ENCODE measurements at regions not wholly inside any gene's neighbourhood (a gene's known extent, or its start where the extent isn't known, plus 50 kb on each side); places are given as distances from the start of the nearest gene placed in this dataset.

- Histone ChIP-seq H3K27me3 (no peaks in the 10 kb centered on the region), H3K4me3 (no peak overlapping the region), H3K27ac (no peak overlapping the region), H3K9me3 (no peaks in the 10 kb centered on the region), H3K4me1 (no peaks in the 10 kb centered on the region), H3K36me3 (ENCODE audit: low read depth, missing control alignments) (no peaks in the 10 kb centered on the region)
- 70 to 94% methylated on average over 3 of the region's 3 CpGs for WGBS, 2 donors
- DNase-seq, result no peak
- intact Hi-C loops (cut with DNase I; ENCODE audit: low total_unique reads), result no loop called here
- TF ChIP-seq, protein P1, sequence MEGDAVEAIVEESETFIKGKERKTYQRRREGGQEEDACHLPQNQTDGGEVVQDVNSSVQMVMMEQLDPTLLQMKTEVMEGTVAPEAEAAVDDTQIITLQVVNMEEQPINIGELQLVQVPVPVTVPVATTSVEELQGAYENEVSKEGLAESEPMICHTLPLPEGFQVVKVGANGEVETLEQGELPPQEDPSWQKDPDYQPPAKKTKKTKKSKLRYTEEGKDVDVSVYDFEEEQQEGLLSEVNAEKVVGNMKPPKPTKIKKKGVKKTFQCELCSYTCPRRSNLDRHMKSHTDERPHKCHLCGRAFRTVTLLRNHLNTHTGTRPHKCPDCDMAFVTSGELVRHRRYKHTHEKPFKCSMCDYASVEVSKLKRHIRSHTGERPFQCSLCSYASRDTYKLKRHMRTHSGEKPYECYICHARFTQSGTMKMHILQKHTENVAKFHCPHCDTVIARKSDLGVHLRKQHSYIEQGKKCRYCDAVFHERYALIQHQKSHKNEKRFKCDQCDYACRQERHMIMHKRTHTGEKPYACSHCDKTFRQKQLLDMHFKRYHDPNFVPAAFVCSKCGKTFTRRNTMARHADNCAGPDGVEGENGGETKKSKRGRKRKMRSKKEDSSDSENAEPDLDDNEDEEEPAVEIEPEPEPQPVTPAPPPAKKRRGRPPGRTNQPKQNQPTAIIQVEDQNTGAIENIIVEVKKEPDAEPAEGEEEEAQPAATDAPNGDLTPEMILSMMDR (IDR thresholded peaks at IDR 0.05), result no peak
- no peak for TF ChIP-seq POLR2A (IDR thresholded peaks at IDR 0.05)
Observed at GRCh38 chr2:209321076-209321475, 102.8 kb upstream of the MAP2 start.

- H3K9me3 ChIP-seq, result no peaks in the 10 kb centered on the region
- no peaks in the 10 kb centered on the region for H3K36me3 ChIP-seq (ENCODE audit: low read depth, missing control alignments)
- intact Hi-C loops (cut with DNase I; ENCODE audit: low total_unique reads), result no loop called here
- H3K27ac ChIP-seq, result no peak overlapping the region
- 92 to 98% methylated on average over 3 of the region's 3 CpGs for WGBS, 2 donors
- TF ChIP-seq, protein P1 (IDR thresholded peaks at IDR 0.05), result no peak
- no peak for TF ChIP-seq POLR2A (IDR thresholded peaks at IDR 0.05)
- no peak overlapping the region for H3K4me3 ChIP-seq
- no peak for DNase-seq
- no peaks in the 10 kb centered on the region for H3K4me1 ChIP-seq
- H3K27me3 ChIP-seq, result no peaks in the 10 kb centered on the region
Observed at GRCh38 chr2:209321581-209321980, 102.3 kb upstream of the MAP2 start.

- Histone ChIP-seq H3K9me3 (no peaks in the 10 kb centered on the region), H3K4me3 (no peak overlapping the region), H3K36me3 (ENCODE audit: low read depth, missing control alignments) (no peaks in the 10 kb centered on the region), H3K4me1 (no peaks in the 10 kb centered on the region), H3K27ac (no peak overlapping the region), H3K27me3 (no peaks in the 10 kb centered on the region)
- TF ChIP-seq, protein P1 (IDR thresholded peaks at IDR 0.05), result no peak
- TF ChIP-seq POLR2A (IDR thresholded peaks at IDR 0.05), result no peak
- 62 to 69% methylated on average over 1 of the region's 1 CpG for WGBS, 2 donors
- DNase-seq, result no peak
- intact Hi-C loops (cut with DNase I; ENCODE audit: low total_unique reads), result no loop called here
Observed at GRCh38 chr2:209322041-209322440, 101.8 kb upstream of the MAP2 start.

DNA sequence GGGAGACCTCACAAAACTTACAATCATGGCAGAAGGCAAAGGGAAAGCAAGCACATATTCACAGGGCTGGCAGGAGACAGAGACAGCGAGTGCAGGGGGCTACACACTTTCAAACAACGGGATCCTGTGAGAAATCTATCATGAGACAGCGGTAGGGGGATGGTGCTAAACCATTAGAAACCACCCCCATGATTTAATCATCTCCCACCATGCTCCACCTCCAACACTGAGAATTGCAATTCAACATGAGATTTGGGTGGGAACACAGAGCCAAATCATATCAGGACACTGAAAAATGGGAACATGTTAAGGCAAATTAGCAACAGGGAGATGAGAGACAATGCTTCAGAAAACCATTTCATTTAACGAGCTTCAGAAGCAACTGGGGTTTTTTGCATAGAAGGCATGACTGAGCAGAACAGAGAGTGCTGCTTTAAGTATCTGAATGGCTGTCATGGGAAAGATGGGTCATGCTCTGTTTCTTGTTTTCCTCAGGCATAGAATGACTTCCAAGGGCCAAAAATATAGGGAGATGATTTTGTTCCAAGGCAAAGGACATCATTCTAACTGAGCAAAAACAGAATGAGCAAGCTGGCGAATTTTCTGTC lies 100.8 kb upstream of the MAP2 start:
- H3K9me3 ChIP-seq, result no peaks in the 10 kb centered on the region
- WGBS, 2 donors, result 49 to 56% methylated on average over 5 of the region's 5 CpGs
- intact Hi-C loops (cut with DNase I; ENCODE audit: low total_unique reads), result no loop called here
- TF ChIP-seq, protein P1 (IDR thresholded peaks at IDR 0.05), result no peak
- TF ChIP-seq POLR2A (IDR thresholded peaks at IDR 0.05), result no peak
- no peaks in the 10 kb centered on the region for H3K36me3 ChIP-seq (ENCODE audit: low read depth, missing control alignments)
- no peaks in the 10 kb centered on the region for H3K4me1 ChIP-seq
- no peak for DNase-seq
- no peak overlapping the region for H3K4me3 ChIP-seq
- H3K27ac ChIP-seq, result no peak overlapping the region
- H3K27me3 ChIP-seq, result no peaks in the 10 kb centered on the region

- Histone ChIP-seq H3K4me3 (no peak overlapping the region), H3K4me1 (no peaks in the 10 kb centered on the region), H3K27ac (no peak overlapping the region), H3K27me3 (no peaks in the 10 kb centered on the region), H3K9me3 (no peaks in the 10 kb centered on the region), H3K36me3 (ENCODE audit: low read depth, missing control alignments) (no peaks in the 10 kb centered on the region)
- no peak for TF ChIP-seq POLR2A (IDR thresholded peaks at IDR 0.05)
- TF ChIP-seq, protein P1 (IDR thresholded peaks at IDR 0.05), result no peak
- 48 to 58% methylated on average over 2 of the region's 2 CpGs for whole genome bisulfite sequencing, 2 donors
- no peak for DNase-seq
- intact Hi-C loops (cut with DNase I; ENCODE audit: low total_unique reads), result no loop called here
Observed at GRCh38 chr2:209323738-209324137, 100.1 kb upstream of the MAP2 start.
